Sigmoid colon (tissue), 6 donors: ENCODE measurements at regions not wholly inside any gene's neighbourhood (a gene's known extent, or its start where the extent isn't known, plus 50 kb on each side); places are given as distances from the start of the nearest gene placed in this dataset.

Experiments used
- DNase-seq: peaks from one replicate; pipeline ENCODE4 v3.0.0-alpha.2; 2019
- H3K27ac ChIP-seq, 4 donors: fragments of 200-600 bp; sonication (generic); one replicate each; pipeline ENCODE4 v1.5.1; 2016 to 2019; ENCODE audit warnings: mild to moderate bottlenecking in 1 of 4
- H3K27me3 ChIP-seq, 3 donors: fragments of 200-600 bp; sonication (generic); one replicate each; pipeline ENCODE4 v1.5.1; 2019; ENCODE audit warnings: mild to moderate bottlenecking in 1 of 3
- H3K36me3 ChIP-seq, 4 donors: fragments of 200-600 bp; sonication (generic); one replicate each; pipeline ENCODE4 v1.5.1; 2016 to 2019
- H3K4me1 ChIP-seq, 4 donors: fragments of 200-600 bp; sonication (generic); one replicate each; pipeline ENCODE4 v1.5.1; 2017 to 2019
- H3K4me3 ChIP-seq, 4 donors: fragments of 200-600 bp; sonication (generic); one replicate each; pipeline ENCODE4 v1.5.1; 2017 to 2019; ENCODE audit warnings: mild to moderate bottlenecking in 2 of 4, moderate library complexity in 1 of 4
- H3K9me3 ChIP-seq, 4 donors: fragments of 200-600 bp in 3 of 4; sonication (generic) in 3 of 4; one replicate each; pipeline versions ENCODE4 v1.5.1 to v1.6.1; 2013 to 2019
- EP300 ChIP-seq, 4 donors: sonication (generic); formaldehyde crosslinking; IDR thresholded peaks; one replicate each; pipeline ENCODE4 v1.6.1; 2017; ENCODE audit warnings: antibody characterized with exemption in 4 of 4
- POLR2A ChIP-seq, 2 donors: fragments of 450-650 bp; IDR thresholded peaks; one replicate each; pipeline ENCODE4 v1.6.1; 2016; ENCODE audit warnings: antibody characterized with exemption in 2 of 2, mild to moderate bottlenecking in 2 of 2, moderate library complexity in 2 of 2
- POLR2AphosphoS5 ChIP-seq, 4 donors: sonication (generic); formaldehyde crosslinking; IDR thresholded peaks; one replicate each; pipeline ENCODE4 v1.6.1; 2017; ENCODE audit warnings: antibody characterized with exemption in 4 of 4
- WGBS, 2 donors: extraction: QIAGEN DNeasy Blood & Tissue Kit; methylation state at CpG; one replicate each; pipeline ENCODE4 v1.1.7; 2013; 5-methylcytosine and 5-hydroxymethylcytosine counted together
- intact Hi-C: fragments of 100-400 bp; cut with DNase I; formaldehyde crosslinking; loops from one replicate; pipeline ENCODE4 v1.15.1; 2023
- TF ChIP-seq, protein P1 (sequence below), 4 experiments: fragments of 450-650 bp in 3 of 4; fragments of 200-600 bp in 1 of 4; IDR thresholded peaks; one replicate each; pipeline ENCODE4 v1.5.1; 2016 to 2019; ENCODE audit warnings: antibody characterized with exemption in 4 of 4, mild to moderate bottlenecking in 3 of 4, moderate library complexity in 2 of 4
- donor health status: healthy with polysubstance abuse.
- donor health status: healthy.

DNA sequence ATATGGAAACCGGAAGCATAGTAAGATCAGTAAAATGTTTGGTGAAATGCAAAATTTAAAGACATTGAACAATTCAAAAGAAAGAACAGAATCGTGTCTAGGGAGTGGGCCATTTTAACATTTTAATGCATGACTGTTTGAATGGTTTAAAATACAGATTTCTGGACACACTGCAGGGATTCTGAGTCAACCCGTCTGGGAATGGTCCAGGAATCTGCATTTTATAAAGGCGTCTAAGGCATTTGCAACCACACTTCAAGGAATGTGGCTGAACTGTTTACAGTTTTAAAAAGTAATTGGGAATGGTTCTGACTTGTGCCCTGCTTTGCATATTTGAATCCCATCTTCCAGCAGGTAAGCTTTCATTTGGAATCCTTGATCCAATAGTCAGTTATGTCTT, 811.7 kb upstream of the WWC1 start:
- Histone ChIP-seq H3K36me3 (no peaks in the 10 kb centered on the region), H3K4me3 (no peak overlapping the region), H3K27me3 (no peaks in the 10 kb centered on the region), H3K27ac (peak overlapping the region in 1 of 4 donors; percentile 7), H3K9me3 (no peaks in the 10 kb centered on the region), H3K4me1 (peaks cover 0 to 6% (median 0%) of the 10 kb centered on the region in 4 donors)
- DNase-seq, result no peak
- intact Hi-C loops, result no loop called here
- TF ChIP-seq EP300 (IDR thresholded peaks at IDR 0.05), result no peak
- no peak for TF ChIP-seq POLR2A (IDR thresholded peaks at IDR 0.05)
- no peak for TF ChIP-seq POLR2AphosphoS5 (IDR thresholded peaks at IDR 0.05)
- TF ChIP-seq, protein P1, sequence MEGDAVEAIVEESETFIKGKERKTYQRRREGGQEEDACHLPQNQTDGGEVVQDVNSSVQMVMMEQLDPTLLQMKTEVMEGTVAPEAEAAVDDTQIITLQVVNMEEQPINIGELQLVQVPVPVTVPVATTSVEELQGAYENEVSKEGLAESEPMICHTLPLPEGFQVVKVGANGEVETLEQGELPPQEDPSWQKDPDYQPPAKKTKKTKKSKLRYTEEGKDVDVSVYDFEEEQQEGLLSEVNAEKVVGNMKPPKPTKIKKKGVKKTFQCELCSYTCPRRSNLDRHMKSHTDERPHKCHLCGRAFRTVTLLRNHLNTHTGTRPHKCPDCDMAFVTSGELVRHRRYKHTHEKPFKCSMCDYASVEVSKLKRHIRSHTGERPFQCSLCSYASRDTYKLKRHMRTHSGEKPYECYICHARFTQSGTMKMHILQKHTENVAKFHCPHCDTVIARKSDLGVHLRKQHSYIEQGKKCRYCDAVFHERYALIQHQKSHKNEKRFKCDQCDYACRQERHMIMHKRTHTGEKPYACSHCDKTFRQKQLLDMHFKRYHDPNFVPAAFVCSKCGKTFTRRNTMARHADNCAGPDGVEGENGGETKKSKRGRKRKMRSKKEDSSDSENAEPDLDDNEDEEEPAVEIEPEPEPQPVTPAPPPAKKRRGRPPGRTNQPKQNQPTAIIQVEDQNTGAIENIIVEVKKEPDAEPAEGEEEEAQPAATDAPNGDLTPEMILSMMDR (IDR thresholded peaks at IDR 0.05), result no peak
- WGBS, 2 donors, result 62 to 77% methylated on average over 4 of the region's 4 CpGs

GRCh38 chr5:167481345-167481744, 810.1 kb upstream of the WWC1 start:
- no peak for DNase-seq
- Histone ChIP-seq H3K27me3 (no peaks in the 10 kb centered on the region), H3K9me3 (no peaks in the 10 kb centered on the region), H3K4me1 (peaks cover 0 to 6% (median 0%) of the 10 kb centered on the region in 4 donors), H3K36me3 (no peaks in the 10 kb centered on the region), H3K27ac (no peak overlapping the region), H3K4me3 (no peak overlapping the region)
- intact Hi-C loops, result no loop called here
- 83 to 85% methylated on average over 8 of the region's 8 CpGs for WGBS, 2 donors
- no peak for TF ChIP-seq POLR2AphosphoS5 (IDR thresholded peaks at IDR 0.05)
- TF ChIP-seq POLR2A (IDR thresholded peaks at IDR 0.05), result no peak
- TF ChIP-seq EP300 (IDR thresholded peaks at IDR 0.05), result no peak
- TF ChIP-seq, protein P1 (IDR thresholded peaks at IDR 0.05), result no peak

DNA sequence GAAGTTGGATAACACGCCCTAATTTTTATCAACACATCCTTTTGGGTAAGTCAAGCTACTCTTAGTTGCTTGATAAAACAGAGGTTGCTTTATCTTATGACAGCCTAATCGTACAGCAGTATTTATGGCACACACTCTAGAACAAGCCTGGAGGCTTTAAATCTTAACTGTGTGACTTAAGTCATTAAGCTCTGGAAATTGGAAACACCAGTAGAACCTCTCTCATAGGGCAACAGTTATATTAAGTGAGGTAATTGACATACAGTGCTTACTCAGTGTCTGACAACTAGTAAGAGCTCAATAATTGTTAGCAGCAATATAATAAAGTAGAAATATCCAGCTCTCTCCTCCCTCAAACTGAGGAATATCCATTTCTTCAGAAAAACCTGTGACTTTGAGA, 808.9 kb upstream of the WWC1 start:
- Histone ChIP-seq H3K27ac (no peak overlapping the region), H3K4me1 (peaks cover 0 to 6% (median 0%) of the 10 kb centered on the region in 4 donors), H3K9me3 (no peaks in the 10 kb centered on the region), H3K36me3 (no peaks in the 10 kb centered on the region), H3K4me3 (no peak overlapping the region), H3K27me3 (no peaks in the 10 kb centered on the region)
- DNase-seq, result no peak
- 64 to 78% methylated on average over 2 of the region's 2 CpGs for WGBS, 2 donors
- TF ChIP-seq, protein P1 (IDR thresholded peaks at IDR 0.05), result no peak
- TF ChIP-seq POLR2A (IDR thresholded peaks at IDR 0.05), result no peak
- TF ChIP-seq POLR2AphosphoS5 (IDR thresholded peaks at IDR 0.05), result no peak
- TF ChIP-seq EP300 (IDR thresholded peaks at IDR 0.05), result no peak
- intact Hi-C loops, result no loop called here

GRCh38 chr5:167485061-167485774, 806.2 kb upstream of the WWC1 start:
- 85 to 92% methylated on average over 8 of the region's 8 CpGs for WGBS, 2 donors

GRCh38 chr5:167488371-167488770, 803.1 kb upstream of the WWC1 start:
- H3K4me1 ChIP-seq, result no peaks in the 10 kb centered on the region
- no peak for DNase-seq
- no peaks in the 10 kb centered on the region for H3K9me3 ChIP-seq
- H3K27me3 ChIP-seq, result no peaks in the 10 kb centered on the region
- intact Hi-C loops, result no loop called here
- H3K27ac ChIP-seq, result no peak overlapping the region
- 77 to 79% methylated on average over 2 of the region's 2 CpGs for WGBS, 2 donors
- H3K4me3 ChIP-seq, result no peak overlapping the region
- TF ChIP-seq, protein P1 (IDR thresholded peaks at IDR 0.05), result no peak
- TF ChIP-seq EP300 (IDR thresholded peaks at IDR 0.05) (no peak), POLR2AphosphoS5 (IDR thresholded peaks at IDR 0.05) (no peak), POLR2A (IDR thresholded peaks at IDR 0.05) (no peak)
- no peaks in the 10 kb centered on the region for H3K36me3 ChIP-seq

More at GRCh38 chr5:167485061-167485774, 806.2 kb upstream of the WWC1 start:
- Histone ChIP-seq H3K9me3 (no peaks in the 10 kb centered on the region), H3K27me3 (no peaks in the 10 kb centered on the region), H3K36me3 (no peaks in the 10 kb centered on the region), H3K27ac (no peak overlapping the region), H3K4me1 (no peaks in the 10 kb centered on the region), H3K4me3 (no peak overlapping the region)
- TF ChIP-seq POLR2A (IDR thresholded peaks at IDR 0.05) (no peak), POLR2AphosphoS5 (IDR thresholded peaks at IDR 0.05) (no peak), EP300 (IDR thresholded peaks at IDR 0.05) (no peak)
- intact Hi-C loops, result no loop called here
- no peak for DNase-seq
